CD8-positive, alpha-beta memory T cell (primary cell): ENCODE measurements at regions not wholly inside any gene's neighbourhood (a gene's known extent, or its start where the extent isn't known, plus 50 kb on each side); places are given as distances from the start of the nearest gene placed in this dataset.

Source experiments
- CTCF ChIA-PET: fragments of 350-600 bp; sonication (Branson Sonifier 250); formaldehyde crosslinking; loops from one replicate; lab custom pipeline; 2021; ENCODE audit warnings: antibody characterized with exemption; lab: Charles Lee
- POLR2A ChIA-PET: fragments of 350-600 bp; sonication (Branson Sonifier 250); formaldehyde crosslinking; loops from one replicate; lab custom pipeline; 2021; ENCODE audit warnings: antibody characterized with exemption; lab: Charles Lee
- DNase-seq, 5 donors: peaks; one replicate each; pipeline versions ENCODE4 v3.0.0 to v3.0.0-alpha.2; 2020 to 2022; ENCODE audit warnings: mixed read lengths in 1 of 5
- H3K27ac ChIP-seq: one replicate; pipeline ENCODE4 v1.7.0; 2013; ENCODE audit warnings: low read depth, mild to moderate bottlenecking, low read length, moderate library complexity
- H3K27me3 ChIP-seq: 2 replicates; pipeline ENCODE4 v1.7.0; 2013; ENCODE audit warnings: low read length, mild to moderate bottlenecking; ENCODE audit not compliant: insufficient read depth, poor library complexity, severe bottlenecking
- H3K36me3 ChIP-seq: 2 replicates; pipeline ENCODE4 v1.7.0; 2013; ENCODE audit warnings: mild to moderate bottlenecking, low read length, moderate library complexity; ENCODE audit not compliant: insufficient read depth
- H3K4me1 ChIP-seq: 2 replicates; pipeline ENCODE4 v1.7.0; 2013; ENCODE audit warnings: mild to moderate bottlenecking, low read length, moderate library complexity; ENCODE audit not compliant: insufficient read depth
- H3K4me3 ChIP-seq: 2 replicates; pipeline ENCODE4 v1.7.0; 2013; ENCODE audit warnings: mild to moderate bottlenecking, low read length
- H3K9me3 ChIP-seq: 2 replicates; pipeline ENCODE4 v1.7.0; 2013; ENCODE audit warnings: mild to moderate bottlenecking, low read length
- H3K27ac Mint-ChIP-seq, 8 donors: one replicate each; pipeline ENCODE4 v1.8.0; 2020 to 2021; ENCODE audit warnings: mixed read lengths in 8 of 8, mild to moderate bottlenecking in 6 of 8, inconsistent platforms in 3 of 8, moderate library complexity in 3 of 8
- H3K27me3 Mint-ChIP-seq, 2 donors: one replicate each; pipeline ENCODE4 v1.8.0; 2020 to 2021; ENCODE audit warnings: mixed read lengths in 2 of 2, mild to moderate bottlenecking in 1 of 2, moderate library complexity in 1 of 2
- H3K36me3 Mint-ChIP-seq, 3 donors: one replicate each; pipeline ENCODE4 v1.8.0; 2020 to 2021; ENCODE audit warnings: mixed read lengths in 3 of 3, inconsistent platforms in 1 of 3, mild to moderate bottlenecking in 1 of 3
- H3K4me1 Mint-ChIP-seq, 3 donors: one replicate each; pipeline ENCODE4 v1.8.0; 2020 to 2021; ENCODE audit warnings: mixed read lengths in 3 of 3, inconsistent platforms in 1 of 3, mild to moderate bottlenecking in 1 of 3
- H3K4me3 Mint-ChIP-seq, 7 donors: one replicate each; pipeline ENCODE4 v1.8.0; 2020 to 2021; ENCODE audit warnings: mixed read lengths in 7 of 7, mild to moderate bottlenecking in 6 of 7, moderate library complexity in 4 of 7, inconsistent platforms in 2 of 7
- H3K9me3 Mint-ChIP-seq, 5 donors: one replicate each; pipeline ENCODE4 v1.8.0; 2020 to 2022; ENCODE audit warnings: mixed read lengths in 5 of 5, mild to moderate bottlenecking in 3 of 5, moderate library complexity in 2 of 5, inconsistent platforms in 1 of 5

DNA sequence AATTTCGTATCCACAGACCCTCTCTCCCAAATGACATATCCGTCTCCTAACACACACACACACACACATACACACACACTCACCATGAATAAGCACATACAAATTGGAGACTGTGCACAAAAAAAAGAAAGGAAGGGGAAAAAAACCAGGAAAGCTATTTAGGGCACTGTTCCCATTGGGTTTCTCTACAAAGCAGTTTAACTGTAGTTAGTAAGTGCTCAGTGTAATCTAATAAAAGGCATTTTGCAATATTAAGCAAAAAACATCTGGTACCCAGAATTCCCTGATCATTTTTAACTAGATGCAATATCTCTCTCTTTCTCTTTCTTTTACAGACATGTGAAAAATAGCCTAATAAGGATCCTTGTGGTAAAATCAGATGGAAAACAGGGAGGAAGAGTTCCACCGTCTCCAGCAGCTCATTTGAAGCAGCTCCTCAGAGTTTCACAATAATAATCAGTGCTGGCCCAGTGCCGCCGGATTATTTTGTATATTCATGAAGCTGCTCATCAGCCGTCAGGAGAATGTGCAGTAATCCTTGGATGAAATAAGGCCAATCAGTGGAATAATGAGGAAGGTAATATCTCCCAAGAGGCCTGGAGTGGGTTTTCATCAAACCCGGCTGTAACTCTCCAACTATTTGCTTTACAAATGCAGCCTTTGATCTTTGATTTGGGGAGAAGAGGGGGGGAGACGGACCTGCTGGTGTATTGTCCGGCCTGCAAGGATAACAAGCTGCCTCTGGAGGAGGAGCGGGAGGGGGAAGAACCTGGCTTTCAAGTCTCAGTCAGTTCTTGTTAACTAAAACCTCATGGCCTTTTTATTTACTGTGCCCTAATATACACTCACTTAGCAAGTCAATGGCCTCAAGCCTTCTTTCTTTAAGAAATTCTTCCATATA lies 227.6 kb upstream of the SMIM21 start:
- POLR2A ChIA-PET: no interaction called here

DNA sequence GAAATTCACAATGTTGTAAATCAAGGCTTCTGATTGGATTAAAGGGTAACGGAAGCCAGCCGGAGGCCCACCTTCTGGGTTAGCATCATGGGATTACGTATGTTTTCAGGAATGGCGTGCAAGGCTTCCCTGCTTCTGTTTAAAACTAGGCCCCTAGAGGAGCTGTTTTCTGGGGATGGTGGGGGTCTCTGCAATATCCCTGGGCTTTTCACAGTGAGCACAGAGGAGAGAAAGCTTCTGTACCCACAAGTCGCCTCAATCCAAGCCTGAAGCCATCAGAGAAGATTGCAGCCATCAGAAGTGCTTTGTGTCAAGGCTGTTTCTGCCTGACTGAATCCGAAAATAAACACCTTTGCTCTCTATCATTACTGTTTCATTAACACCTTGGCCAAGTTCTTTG lies 226.9 kb upstream of the SMIM21 start:
- CTCF ChIA-PET: no interaction called here

More for the DNA sequence above, 227.6 kb upstream of the SMIM21 start:
- H3K27ac ChIP-seq: no peak overlapping the region
- peak overlapping the region in 1 of 8 donors; percentile 4 for H3K27ac Mint-ChIP-seq
- CTCF ChIA-PET: no interaction called here
- no peaks in the 10 kb centered on the region for H3K4me1 Mint-ChIP-seq
- peaks cover 0 to 5% (median 3%) of the 10 kb centered on the region in 5 donors for H3K9me3 Mint-ChIP-seq
- no peaks in the 10 kb centered on the region for H3K27me3 ChIP-seq
- no peaks in the 10 kb centered on the region for H3K9me3 ChIP-seq
- H3K4me1 ChIP-seq: no peaks in the 10 kb centered on the region
- H3K4me3 Mint-ChIP-seq: no peak overlapping the region
- no peaks in the 10 kb centered on the region for H3K36me3 Mint-ChIP-seq
- no peak for DNase-seq
- H3K36me3 ChIP-seq: no peaks in the 10 kb centered on the region
- H3K4me3 ChIP-seq: no peak overlapping the region
- peaks cover 0 to 8% of the 10 kb centered on the region in 2 donors for H3K27me3 Mint-ChIP-seq

DNA sequence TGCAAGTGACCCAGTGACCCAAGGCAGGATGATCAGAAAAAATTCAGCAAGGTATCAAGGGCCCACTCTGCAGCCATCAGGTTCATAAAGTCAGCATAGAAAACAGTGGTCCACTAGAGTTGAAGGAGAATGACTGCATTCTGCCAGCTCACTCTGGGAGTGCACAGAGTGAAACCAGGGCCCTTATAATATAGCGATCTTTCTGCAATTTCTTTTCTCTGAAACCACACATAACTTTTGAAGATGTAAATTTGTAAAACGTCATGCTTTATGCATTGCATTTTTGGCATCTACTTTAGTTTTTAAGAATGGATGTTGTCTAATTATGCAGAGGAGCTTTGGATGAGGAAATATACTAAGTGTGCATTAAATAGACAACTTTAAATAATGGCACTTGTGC lies 225.0 kb upstream of the SMIM21 start:
- no peaks in the 10 kb centered on the region for H3K27me3 ChIP-seq
- H3K4me3 Mint-ChIP-seq: no peak overlapping the region
- POLR2A ChIA-PET: no interaction called here
- H3K4me1 Mint-ChIP-seq: no peaks in the 10 kb centered on the region
- CTCF ChIA-PET: no interaction called here
- H3K27me3 Mint-ChIP-seq: peaks cover 0 to 11% of the 10 kb centered on the region in 2 donors
- no peaks in the 10 kb centered on the region for H3K36me3 ChIP-seq
- H3K27ac ChIP-seq: no peak overlapping the region
- peaks cover 0 to 5% (median 0%) of the 10 kb centered on the region in 5 donors for H3K9me3 Mint-ChIP-seq
- no peak overlapping the region for H3K27ac Mint-ChIP-seq
- no peak overlapping the region for H3K4me3 ChIP-seq
- H3K36me3 Mint-ChIP-seq: no peaks in the 10 kb centered on the region
- no peaks in the 10 kb centered on the region for H3K4me1 ChIP-seq
- H3K9me3 ChIP-seq: no peaks in the 10 kb centered on the region
- no peak for DNase-seq

More for the DNA sequence above, 226.9 kb upstream of the SMIM21 start:
- Histone ChIP-seq H3K27me3 (no peaks in the 10 kb centered on the region), H3K27ac (no peak overlapping the region), H3K36me3 (no peaks in the 10 kb centered on the region), H3K4me3 (no peak overlapping the region), H3K9me3 (no peaks in the 10 kb centered on the region), H3K4me1 (no peaks in the 10 kb centered on the region)
- H3K27ac Mint-ChIP-seq: no peak overlapping the region
- H3K36me3 Mint-ChIP-seq: no peaks in the 10 kb centered on the region
- no peaks in the 10 kb centered on the region for H3K9me3 Mint-ChIP-seq
- H3K4me1 Mint-ChIP-seq: no peaks in the 10 kb centered on the region
- H3K27me3 Mint-ChIP-seq: peaks cover 0 to 10% of the 10 kb centered on the region in 2 donors
- H3K4me3 Mint-ChIP-seq: no peak overlapping the region
- POLR2A ChIA-PET: no interaction called here
- no peak for DNase-seq

DNA sequence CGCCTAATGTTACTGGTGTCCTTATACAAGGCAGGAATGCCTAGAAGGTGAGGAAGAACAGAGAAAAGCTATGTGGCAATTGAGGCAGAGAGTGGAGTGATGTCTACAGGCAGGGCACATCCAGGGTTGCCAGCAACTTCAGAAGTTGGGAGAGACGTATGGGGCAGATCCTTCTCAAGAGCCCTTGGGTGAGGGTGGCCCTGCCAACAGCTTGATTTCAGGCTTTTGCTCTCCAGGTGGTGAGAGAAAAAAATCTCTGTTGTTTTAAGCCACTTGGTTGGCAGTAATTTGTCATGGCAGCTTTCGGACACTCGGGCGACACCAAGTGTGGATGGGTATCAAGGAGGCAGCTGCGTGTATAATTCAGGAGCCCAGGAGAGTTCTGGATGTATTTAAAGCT lies 217.4 kb upstream of the SMIM21 start:
- H3K9me3 ChIP-seq: no peaks in the 10 kb centered on the region
- Mint-ChIP-seq H3K36me3 (no peaks in the 10 kb centered on the region), H3K27me3 (peaks cover 0 to 11% of the 10 kb centered on the region in 2 donors), H3K4me1 (no peaks in the 10 kb centered on the region), H3K27ac (no peak overlapping the region), H3K9me3 (peaks cover 0 to 6% (median 4%) of the 10 kb centered on the region in 5 donors), H3K4me3 (no peak overlapping the region)
- no peak for DNase-seq
- ChIA-PET CTCF (no interaction called here), POLR2A (no interaction called here)
- H3K27me3 ChIP-seq: no peaks in the 10 kb centered on the region
- H3K36me3 ChIP-seq: no peaks in the 10 kb centered on the region
- H3K27ac ChIP-seq: no peak overlapping the region
- H3K4me1 ChIP-seq: no peaks in the 10 kb centered on the region
- no peak overlapping the region for H3K4me3 ChIP-seq

DNA sequence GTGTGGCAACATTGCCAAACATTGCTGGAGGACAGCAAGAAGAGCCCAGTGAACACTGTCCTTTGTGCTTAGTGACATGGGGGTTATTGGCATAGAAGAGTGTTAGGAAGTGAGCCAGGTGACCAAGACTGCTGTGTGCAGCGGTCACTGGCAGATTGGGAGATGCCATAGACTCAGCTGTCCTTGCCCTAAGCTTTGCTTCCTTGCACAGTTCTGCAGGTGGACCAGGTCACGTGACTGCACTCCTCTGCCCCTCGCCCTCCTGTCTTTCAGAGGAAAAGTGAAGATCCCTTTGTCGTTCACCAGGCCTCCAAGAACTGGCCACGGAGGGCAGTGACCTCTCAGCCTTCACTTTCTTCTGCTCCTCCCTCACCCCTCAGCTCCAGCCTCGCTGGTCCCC lies 215.6 kb upstream of the SMIM21 start:
- Mint-ChIP-seq H3K9me3 (peaks cover 0 to 6% (median 4%) of the 10 kb centered on the region in 5 donors), H3K36me3 (no peaks in the 10 kb centered on the region), H3K4me3 (no peak overlapping the region), H3K27me3 (peaks cover 0 to 11% of the 10 kb centered on the region in 2 donors), H3K27ac (no peak overlapping the region), H3K4me1 (no peaks in the 10 kb centered on the region)
- POLR2A ChIA-PET: no interaction called here
- CTCF ChIA-PET: no interaction called here
- Histone ChIP-seq H3K4me1 (no peaks in the 10 kb centered on the region), H3K27me3 (no peaks in the 10 kb centered on the region), H3K27ac (no peak overlapping the region), H3K9me3 (no peaks in the 10 kb centered on the region), H3K36me3 (no peaks in the 10 kb centered on the region), H3K4me3 (no peak overlapping the region)
- DNase-seq: no peak

DNA sequence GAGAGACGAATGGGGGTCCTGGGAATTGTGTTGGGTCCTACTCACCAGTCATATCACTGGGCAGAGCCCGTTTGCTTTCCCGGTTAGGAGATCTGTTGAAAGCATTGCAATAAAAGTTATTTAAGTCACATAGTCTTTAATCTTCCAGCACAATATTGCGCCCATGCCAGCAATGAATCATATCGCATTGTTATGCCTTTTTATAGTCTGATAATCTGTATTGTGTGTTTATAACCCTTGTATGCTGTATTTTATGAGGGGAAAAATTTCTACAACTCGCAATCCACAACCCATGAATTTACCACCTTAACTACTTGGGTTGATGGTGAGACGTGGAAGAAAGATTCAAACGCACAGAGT lies 211.9 kb upstream of the SMIM21 start:
- Mint-ChIP-seq H3K27ac (no peak overlapping the region), H3K36me3 (no peaks in the 10 kb centered on the region), H3K4me1 (no peaks in the 10 kb centered on the region), H3K4me3 (no peak overlapping the region), H3K27me3 (peaks cover 0 to 6% of the 10 kb centered on the region in 2 donors), H3K9me3 (peaks cover 0 to 3% (median 0%) of the 10 kb centered on the region in 5 donors)
- H3K27ac ChIP-seq: no peak overlapping the region
- ChIA-PET CTCF (no interaction called here), POLR2A (no interaction called here)
- no peaks in the 10 kb centered on the region for H3K4me1 ChIP-seq
- H3K4me3 ChIP-seq: no peak overlapping the region
- H3K36me3 ChIP-seq: no peaks in the 10 kb centered on the region
- no peak for DNase-seq
- H3K27me3 ChIP-seq: no peaks in the 10 kb centered on the region
- no peaks in the 10 kb centered on the region for H3K9me3 ChIP-seq

DNA sequence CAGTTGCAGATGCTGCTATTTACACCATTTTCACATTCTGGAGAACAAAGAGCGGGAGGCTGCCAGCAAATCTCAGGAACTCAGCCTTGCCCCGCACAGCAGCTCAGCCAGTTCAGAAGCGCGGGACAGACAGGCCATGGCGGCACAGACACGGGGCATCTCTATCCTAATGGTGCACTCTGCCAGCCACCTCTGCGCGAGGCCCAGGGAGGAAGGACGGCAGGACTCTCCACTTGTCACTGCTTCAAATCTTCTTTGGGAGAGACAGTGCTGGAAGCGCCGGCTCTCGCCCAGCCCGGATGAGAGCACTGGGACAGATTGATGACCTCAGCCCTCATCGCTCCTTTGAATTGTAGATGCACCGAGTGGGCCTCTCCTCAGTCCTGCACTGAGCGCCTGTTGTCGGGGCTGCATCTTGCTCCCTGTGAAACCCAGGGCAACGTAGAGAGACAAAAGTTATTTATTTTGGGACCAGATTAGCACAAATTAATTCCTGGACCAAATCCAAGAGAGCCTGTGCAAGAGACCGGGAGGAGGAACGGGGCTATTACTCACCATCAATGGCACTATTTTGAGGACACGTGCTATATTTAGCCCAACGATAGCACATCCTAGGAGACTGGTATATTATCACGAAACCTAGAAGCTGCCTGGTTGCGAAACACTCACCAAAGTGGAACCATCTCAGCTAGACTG lies 211.4 kb upstream of the SMIM21 start:
- Mint-ChIP-seq H3K36me3 (no peaks in the 10 kb centered on the region), H3K27me3 (peaks cover 0 to 4% of the 10 kb centered on the region in 2 donors), H3K4me3 (no peak overlapping the region), H3K4me1 (no peaks in the 10 kb centered on the region), H3K9me3 (peaks cover 0 to 3% (median 0%) of the 10 kb centered on the region in 5 donors), H3K27ac (no peak overlapping the region)
- H3K27ac ChIP-seq: no peak overlapping the region
- H3K4me1 ChIP-seq: no peaks in the 10 kb centered on the region
- H3K4me3 ChIP-seq: no peak overlapping the region
- no peaks in the 10 kb centered on the region for H3K9me3 ChIP-seq
- H3K36me3 ChIP-seq: no peaks in the 10 kb centered on the region
- POLR2A ChIA-PET: no interaction called here
- CTCF ChIA-PET: no interaction called here
- DNase-seq: no peak
- H3K27me3 ChIP-seq: no peaks in the 10 kb centered on the region

DNA sequence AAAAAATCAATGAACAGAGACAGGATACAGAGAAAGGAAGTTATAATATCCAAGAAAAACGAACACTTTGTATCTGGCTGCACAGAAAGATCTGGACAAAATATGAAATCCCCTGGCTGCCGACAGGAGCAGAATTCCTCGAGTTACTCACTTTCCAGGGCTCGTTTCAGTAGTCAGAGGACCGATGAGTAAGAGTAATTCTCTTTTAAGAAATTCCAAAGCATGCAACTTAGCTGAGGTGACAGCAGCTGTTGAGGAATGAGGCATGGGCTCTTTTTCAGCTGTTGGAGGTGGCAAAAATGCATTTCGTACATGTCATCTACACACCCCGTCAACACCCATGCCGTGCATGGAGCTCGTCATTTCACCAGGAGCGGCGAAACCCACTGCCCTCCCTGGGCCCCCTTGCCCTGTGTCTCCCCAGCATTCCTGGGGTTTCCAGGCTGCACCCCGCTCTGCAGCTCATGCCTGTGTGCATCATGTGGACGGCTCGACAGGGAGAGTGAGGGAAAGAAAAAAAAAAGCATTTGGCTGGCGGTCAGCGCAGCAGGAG lies 210.8 kb upstream of the SMIM21 start:
- Mint-ChIP-seq H3K4me1 (no peaks in the 10 kb centered on the region), H3K4me3 (no peak overlapping the region), H3K27me3 (peaks cover 0 to 2% of the 10 kb centered on the region in 2 donors), H3K27ac (no peak overlapping the region), H3K9me3 (peaks cover 0 to under 1% (median 0%) of the 10 kb centered on the region in 5 donors), H3K36me3 (no peaks in the 10 kb centered on the region)
- ChIA-PET POLR2A (no interaction called here), CTCF (no interaction called here)
- no peaks in the 10 kb centered on the region for H3K9me3 ChIP-seq
- no peaks in the 10 kb centered on the region for H3K4me1 ChIP-seq
- no peak overlapping the region for H3K4me3 ChIP-seq
- H3K36me3 ChIP-seq: no peaks in the 10 kb centered on the region
- H3K27me3 ChIP-seq: no peaks in the 10 kb centered on the region
- no peak overlapping the region for H3K27ac ChIP-seq
- no peak for DNase-seq
